NCI-H146 treated with DMSO at 0.1 percent for 48 hours (cell line): ENCODE measurements at regions not wholly inside any gene's neighbourhood (a gene's known extent, or its start where the extent isn't known, plus 50 kb on each side); places are given as distances from the start of the nearest gene placed in this dataset.
A peak's percentile ranks its signal among the peaks of the same experiment; 100 is the strongest.
"Not testable (repeated sequence)": the region's sequence is repeated elsewhere in the genome, so short reads cannot be mapped to it uniquely, and the experiment has no call there.

Source experiments
- DNase-seq: peaks from one replicate; lab custom pipeline; 2025; ENCODE audit not compliant: unreplicated experiment; lab: John Stamatoyannopoulos, UW

DNA sequence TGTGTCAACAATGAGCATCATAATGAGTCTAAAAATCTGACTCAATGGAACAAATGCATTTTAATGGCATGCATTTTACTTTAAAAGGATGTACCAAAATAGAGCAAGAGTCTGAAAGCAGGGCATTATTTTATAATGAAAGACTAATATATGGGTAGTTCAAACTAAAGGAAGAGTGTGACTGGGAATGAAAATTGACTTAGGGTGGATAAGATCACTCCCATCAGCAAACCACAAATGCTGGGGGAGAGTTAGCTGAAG, 114.7 kb downstream of the SOX4 start:
- DNase-seq = no peak

DNA sequence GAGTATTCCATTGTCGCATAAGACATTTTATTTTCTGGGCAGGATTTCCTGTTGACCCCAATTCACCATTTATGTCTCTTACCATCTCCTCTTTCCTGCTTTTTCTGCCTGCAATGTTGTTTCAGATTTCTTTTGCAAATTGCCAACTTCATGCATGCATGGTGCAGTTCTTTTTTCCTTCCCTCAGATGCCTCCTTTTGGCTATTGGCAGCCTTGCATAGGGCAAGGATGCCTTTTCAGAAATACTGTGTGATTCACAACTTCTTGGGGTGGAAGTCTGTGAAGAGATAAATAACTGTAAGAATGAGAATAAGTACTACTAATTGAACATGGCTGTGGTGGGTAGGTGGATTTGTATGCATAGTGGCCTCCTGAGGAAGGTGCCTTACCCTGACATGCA, 116.7 kb downstream of the SOX4 start:
- DNase-seq = no peak

DNA sequence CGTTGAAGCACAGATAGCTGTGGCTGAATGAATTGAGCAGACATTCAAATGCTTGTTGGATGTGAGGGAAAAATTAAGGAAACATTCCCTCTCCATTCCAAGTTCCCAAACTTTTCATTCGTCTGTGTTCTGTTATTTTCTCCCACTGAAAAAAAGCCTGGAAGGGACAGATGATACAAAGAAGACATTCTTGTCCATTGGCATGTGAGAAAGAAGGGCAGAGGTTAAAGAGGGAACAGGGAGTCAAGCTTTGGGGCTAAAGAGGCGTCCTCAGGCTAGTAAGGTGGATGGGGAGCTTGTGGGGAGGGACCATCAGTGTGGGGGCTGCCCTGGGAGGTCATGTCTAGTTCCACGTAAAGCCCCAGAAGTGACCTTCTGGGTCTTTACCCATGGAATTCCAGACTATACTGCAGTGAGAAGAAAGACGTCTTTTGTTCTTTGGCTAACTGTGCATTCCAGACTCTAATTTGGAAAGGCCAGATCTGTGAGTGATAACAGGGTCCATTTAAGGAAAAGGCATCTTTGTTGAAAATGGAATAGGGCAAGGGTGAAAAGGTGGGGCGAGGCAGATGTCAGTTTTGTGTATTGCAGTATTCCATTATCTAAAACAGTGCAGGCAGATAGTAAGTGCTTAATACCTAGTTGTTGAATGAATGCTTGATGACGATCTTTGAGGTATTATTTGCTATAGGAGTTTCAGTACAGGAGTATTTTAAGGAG, 117.5 kb downstream of the SOX4 start:
- no peak for DNase-seq

DNA sequence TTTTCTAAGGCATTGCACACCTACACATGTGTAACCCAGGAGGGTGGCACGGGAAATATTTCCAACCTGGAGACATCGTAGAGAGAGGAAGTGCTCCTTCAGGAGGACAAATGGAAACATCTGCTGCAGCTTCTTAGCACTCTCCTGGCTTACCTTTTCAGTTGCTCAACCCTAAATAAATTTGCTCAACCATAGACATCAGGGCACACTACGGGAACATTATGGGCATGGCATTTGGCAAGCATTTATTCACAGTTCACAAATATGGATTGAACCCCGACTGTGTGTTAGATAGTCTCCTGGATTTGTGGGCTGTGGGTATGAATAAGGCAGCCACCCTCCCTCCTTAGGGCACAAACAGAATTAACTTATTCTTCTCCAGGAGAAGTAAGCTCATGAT, 118.7 kb downstream of the SOX4 start:
- DNase-seq = no peak

DNA sequence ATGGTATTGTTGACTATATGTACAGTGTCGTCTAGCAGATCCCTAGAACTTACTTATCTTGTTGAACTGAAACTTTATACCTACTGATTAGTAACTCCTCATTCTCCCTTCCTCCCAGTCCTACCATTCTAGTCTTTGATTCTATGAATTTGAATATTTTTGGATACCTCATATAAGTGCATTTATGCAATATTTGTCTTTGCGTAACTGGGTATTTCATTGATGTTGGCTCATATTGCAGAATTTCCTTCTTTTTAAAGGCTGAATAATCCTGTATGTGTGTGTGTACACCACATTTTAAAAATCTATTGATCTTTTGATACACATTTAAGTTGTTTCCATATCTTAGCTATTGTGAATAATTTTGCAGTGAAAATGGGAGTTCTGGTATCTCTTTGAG, 119.9 kb downstream of the SOX4 start:
- DNase-seq = no peak

DNA sequence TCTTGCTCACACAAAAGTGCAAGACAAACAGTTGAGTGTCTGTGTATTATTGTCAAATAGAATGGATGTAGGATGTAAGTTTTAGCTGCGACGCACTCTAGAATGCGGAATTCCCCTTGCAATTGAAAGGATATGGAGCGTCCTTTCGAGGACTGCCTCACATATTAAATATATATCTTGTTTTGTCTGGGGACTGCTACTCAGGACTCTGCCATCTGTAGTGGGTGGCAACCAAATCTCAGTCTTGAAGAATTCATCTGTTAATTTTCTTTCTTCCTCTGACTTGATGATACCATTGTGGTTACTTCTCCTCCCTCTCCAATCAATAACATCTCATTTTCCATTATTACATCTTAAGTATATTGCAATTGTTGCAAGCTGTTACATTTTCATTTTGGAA, 121.6 kb downstream of the SOX4 start:
- no peak for DNase-seq

DNA sequence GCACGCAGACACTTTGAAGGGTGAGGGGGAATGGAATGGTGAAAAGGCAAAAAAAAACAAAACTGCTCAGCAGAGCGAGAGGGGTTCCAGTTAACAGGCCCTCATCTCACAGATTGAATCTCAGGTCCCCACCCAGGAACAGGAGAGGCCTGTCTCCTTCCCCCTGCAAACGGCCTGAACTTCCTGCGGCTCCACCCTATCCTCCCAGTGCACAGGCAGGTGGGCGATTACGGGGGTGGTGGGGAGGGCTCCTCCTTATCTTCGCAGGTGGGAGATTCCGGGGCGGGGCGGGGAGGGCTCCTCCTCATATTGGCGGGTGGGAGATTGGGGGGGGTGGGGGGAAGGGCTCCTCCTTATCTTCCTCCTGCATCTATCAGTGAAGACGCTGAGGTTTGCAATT, 129.0 kb downstream of the SOX4 start:
- no peak for DNase-seq

DNA sequence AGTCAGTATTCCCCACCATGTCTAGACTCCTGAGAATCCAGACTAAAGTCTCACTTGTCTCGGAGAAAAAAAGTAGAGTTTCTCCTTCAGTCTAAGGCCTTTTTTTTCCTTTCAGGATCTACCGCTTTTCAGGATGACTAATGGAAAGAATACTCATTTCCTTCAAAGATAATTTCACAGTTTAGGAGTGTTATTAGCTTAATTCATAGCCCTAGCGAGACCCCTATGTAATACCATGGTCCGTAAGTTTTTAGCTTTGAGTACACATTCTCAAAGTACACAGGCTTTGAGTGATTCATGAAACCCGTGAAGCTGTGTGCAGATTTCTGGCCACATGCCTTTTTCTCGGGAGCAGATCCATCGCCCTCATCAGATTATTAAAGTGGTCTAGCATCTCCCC, 133.1 kb downstream of the SOX4 start:
- no peak for DNase-seq

DNA sequence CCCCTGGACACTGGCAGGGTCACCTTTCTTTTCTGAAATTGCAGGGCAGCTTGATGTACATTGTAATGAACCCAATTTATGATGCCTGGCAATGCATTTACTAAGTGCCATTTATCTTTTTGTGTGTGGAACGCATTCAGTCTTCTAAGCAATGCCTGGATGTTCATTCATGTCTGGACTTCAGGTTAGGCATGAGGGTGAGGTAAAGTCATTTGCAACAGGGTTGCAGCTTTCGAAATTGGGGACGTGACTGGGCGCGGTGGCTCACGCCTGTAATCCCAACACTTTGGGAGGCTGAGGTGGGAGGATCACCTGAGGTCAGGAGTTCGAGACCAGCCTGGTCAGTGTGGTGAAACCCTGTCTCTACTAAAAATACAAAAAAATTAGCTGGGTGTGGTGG, 134.6 kb downstream of the SOX4 start:
- no peak for DNase-seq

DNA sequence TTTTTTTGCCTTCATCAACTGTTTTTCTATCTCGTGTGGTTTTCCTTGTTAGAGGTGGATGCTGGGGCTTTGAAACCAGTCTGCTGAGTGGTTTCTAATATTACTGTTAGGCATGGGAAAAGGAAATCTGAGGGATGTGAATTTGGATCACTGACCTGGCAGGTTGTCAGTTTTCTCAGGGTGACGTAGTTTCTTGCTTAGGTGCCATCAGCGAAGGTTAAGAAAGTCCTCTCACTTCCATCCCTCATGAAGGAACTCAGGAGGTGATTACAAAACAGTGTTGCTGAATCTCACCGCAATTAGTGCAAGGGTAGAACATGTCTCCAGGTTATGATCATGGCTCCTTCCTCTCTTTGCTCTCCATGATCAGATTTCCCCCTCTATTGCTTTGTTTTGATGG, 135.9 kb downstream of the SOX4 start:
- DNase-seq = no peak

DNA sequence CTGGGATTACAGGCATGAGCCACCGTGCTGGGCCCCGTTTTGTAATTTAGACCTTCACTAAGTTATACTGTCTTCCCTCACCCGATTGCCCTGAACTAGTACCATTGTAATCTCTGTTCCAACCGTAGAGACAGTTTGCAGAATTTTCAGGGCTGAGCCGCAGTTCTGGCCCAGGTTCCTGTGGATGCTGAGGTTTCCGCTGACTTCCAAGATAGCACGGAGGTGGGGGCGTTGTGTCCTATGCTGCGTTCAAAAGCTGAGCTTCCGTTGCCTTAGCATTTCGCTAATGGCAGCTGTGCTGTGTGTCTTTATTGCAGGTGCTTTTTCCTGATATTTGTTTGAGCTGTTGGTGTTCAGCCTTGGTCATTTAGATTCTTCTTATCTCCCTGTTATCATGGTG, 137.0 kb downstream of the SOX4 start:
- DNase-seq = no peak

DNA sequence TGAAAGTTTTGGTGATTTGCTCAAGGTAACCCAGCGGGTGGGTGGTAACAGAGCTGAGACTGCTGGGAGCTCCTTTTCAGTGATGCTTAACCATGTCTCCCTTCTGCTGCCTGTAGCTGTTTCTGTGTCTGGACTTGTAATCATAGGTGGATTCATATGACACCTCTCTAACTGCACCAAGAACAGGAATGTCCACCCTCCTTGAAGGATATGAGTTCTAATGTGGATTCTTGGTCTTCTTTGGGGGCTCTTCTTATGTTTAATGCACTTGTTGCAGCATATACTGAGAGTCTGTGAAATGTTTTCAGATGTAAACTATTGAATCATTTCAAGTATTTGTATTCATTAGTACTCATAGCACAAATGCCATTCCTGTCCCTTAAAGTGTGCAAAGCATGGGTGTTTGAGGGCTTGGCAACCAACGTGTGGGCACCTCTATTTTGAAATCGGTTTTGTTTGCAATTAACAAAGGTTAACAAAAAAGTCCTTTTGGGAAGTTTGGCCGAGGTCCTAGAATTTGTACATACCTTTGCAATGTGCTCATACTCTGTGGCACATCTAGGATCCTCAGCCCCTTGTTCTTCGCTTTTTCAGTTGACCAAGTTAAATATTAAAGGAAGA, 138.0 kb downstream of the SOX4 start:
- DNase-seq = no peak

DNA sequence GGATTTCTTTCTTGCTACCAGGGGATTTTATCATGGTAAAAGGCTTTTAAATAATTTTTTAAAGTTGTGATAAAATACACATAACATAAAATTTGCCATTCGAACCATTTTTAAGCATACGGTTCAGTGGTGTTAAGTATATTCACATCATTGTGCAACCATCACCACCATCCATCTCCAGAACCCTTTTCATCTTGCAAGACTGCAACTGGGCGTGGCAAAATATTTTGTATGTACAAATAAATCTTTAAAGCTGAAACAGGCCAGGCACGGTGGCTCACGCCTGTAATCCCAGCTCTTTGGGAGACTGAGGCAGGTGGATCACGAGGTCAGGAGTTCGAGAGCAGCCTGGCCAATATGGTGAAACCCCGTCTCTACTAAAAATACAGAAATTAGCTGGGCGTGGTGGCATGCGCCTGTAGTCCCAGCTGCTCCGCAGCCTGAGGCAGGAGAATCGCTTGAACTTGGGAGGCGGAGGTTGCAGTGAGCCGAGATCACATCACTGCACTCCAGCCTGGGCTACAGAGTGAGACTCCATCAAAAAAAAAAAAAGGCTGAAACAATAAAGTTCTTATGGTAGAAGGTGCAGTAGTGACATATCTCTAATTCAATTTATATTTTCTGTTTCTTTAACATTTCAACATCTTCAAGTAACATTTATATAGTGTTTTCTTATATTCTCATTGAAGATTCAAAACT, 138.6 kb downstream of the SOX4 start:
- DNase-seq = not testable (repeated sequence)

DNA sequence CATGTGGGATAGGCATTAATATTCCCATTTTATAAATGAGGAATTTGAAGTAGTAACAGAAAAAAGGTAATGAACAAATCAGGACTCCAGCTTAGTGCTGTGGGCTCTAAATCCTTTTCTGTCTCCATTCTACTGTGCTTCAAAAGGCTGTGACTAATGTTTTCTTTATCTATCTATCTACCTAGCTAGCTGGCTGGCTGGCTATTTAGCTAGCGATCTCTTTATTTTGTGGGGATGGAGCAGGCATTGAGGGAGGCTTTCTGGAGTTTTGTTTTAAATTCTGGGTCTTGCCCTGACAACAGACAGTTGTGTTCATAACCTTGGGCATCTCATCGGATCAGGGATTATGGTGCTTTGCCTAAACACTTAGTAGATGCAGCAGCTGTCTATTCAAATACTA, 139.2 kb downstream of the SOX4 start:
- no peak for DNase-seq

DNA sequence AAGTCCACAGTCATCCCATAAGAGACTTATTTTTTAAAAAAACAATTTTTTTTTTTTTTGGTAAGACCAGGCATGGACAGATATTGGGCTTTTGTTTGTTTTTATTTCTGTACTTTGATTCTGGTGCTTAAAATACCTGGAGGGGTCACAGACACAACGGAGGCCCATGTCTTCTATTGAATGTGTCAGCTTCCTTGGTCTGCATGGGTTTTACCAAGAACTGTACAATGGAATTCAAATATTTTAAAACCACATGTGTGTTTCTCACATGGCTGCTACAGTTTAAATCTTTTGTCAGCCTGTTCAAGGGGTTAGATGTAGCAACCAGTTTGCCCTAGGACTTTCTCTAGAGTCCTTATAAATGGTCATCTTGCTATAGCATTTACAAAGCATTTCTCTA, 139.8 kb downstream of the SOX4 start:
- DNase-seq = no peak

DNA sequence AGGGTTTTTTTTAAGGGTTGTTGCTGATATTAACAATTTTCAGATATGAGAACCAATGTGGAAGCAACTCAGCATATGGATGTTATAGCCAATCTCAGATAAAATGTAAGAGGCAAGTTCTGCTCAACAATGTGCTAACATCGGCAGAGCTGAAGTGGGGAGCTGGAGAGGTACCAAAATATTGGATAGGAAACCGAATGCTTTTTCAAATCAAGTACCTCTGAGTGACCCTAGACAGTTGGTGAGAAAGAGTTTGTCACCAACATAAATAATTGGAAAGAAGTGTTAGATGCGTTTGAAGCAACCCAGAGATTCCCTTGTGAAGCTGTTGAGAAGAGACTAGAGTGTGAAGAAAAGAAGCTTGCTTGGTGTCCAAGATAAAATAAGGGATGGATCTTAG, 140.7 kb downstream of the SOX4 start:
- no peak for DNase-seq

DNA sequence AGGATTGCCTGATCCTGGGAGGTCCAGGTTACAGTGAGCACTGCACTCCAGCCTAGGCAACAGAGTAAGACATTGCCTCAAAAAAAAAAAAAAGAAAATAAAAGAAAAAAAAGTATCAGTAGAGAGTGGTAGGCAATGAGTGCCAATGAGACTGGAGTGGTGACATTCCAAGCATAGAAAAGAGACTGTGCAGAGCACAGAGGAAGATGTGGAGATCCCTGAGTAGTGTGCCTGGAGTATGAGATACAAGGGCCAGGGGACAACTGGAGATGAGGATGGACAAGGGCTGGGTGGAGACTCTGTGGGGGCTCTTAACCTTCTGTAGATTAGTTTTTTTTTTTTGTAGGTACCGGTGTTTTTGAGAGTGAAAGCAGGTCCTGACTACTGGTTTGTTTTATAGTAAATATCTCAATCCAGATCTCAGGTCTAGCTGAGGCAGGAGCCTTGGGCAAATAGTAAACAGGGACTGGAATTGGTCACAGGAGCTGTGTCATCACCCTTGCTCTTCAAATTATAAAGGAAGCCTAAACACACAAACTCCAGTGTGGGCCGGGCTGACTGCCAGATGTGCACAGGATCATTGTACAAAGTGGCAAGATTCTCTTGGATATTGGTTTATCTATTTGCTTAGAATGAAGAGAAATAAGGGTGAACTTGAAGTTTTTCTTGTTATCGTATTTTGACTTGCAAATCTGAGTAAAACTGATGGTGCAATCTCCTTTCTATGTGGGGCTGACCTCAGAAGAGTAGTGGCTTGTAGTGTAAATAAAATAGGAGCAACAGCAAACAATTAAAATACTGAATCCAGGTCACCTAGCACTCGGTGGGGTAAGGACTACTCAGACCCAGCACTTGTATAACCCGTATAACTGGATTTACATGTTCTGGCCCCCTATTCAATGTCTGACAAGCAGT, 144.9 kb downstream of the SOX4 start:
- DNase-seq = no peak

DNA sequence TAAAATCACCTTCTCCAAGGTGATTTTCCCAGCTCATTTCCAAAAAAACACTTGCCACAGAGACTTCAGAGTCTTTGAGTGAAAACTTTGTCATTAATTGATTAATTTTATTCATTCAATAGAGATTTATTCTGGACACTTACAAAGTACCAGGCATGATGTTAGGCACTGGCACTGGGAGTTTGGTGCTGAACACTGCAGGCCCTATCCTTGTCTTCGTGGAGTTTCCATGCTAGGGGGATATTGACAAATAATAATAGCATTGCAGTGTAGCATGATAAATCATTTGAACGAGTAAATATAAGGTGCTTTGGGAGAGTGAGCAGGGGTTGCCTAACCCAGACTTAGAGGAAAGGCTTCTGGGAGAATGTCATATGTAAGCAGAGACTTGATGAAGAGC, 145.7 kb downstream of the SOX4 start:
- no peak for DNase-seq

DNA sequence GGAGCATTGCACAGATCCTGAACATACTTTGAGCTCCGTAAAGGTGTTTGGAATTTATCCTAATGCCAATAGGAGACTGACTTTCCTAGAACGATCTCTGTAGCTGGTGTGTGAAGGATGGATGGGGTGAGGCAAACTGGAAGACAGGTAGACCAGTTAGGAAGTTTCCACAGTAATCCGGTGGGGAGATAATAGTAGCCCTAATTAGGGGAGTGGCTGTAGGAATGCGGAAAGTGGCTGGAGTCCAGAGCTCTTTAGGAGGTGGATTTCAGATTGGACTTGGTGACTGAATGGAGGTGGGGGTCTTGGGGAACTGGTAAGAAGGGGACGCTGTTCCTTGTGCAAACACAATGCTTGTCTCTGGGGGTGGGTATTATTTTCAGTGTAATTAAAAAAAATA, 146.3 kb downstream of the SOX4 start:
- DNase-seq = no peak

DNA sequence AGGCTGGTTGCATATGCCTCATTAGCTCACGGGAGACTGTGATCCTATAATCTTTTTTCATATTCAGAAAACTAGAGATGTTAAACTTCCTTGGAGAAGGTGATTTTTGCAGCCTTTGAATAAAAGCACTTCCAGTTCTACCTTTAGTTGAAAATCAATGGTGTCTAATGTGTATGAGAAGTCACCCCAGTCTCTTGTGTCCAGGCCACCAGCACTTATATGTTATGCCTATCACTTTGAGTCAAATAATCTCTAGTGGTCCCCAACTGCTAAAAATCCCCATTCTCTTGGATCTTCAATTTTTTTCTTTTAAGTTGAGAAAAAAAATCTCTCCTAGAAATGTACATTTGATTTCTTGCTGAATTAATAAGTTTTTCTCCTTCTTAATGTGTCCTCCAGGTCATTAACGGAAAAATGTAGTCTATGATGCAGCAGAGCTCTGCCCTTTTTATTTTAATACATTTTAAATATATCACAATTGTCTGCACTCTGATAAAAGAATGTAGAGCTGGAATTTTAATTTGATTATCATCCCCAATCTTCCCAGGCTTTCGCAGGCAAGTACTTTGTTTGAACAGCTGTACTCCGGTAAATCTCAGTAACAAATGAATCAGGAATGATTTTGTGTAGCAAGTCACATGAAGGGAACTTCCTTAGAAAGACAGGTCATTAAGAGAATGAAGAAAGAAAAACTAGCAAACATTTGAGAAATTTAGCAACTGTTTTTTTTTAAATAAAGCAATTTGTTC, 147.0 kb downstream of the SOX4 start:
- peak; percentile 72 for DNase-seq
